IMR-90 (cell line): ENCODE measurements at regions not wholly inside any gene's neighbourhood (a gene's known extent, or its start where the extent isn't known, plus 50 kb on each side); places are given as distances from the start of the nearest gene placed in this dataset.

Experiments
- ATAC-seq: fragments of 200-7000 bp; cut with Tn5 transposase; 2 replicates; pipeline ENCODE4 v1.9.1; 2020; ENCODE audit warnings: low read depth, mild to moderate bottlenecking, moderate library complexity
- BruUV-seq: library from RNA; stranded (reverse); fragments of 400-500 nt; replicated peaks from 2 replicates; lab custom pipeline; 2021; lab: Mats Ljungman, UMichigan
- CTCF ChIA-PET: fragments of 300-600 bp; formaldehyde crosslinking; extraction: SDS; loops from one replicate; lab custom pipeline; 2021; ENCODE audit warnings: antibody characterized with exemption; lab: Yijun Ruan, JAX
- POLR2A ChIA-PET: fragments of 300-600 bp; sonication (Branson Sonifier 250); formaldehyde crosslinking; loops from one replicate; lab custom pipeline; 2022; ENCODE audit warnings: antibody characterized with exemption; ENCODE audit not compliant: unreplicated experiment; lab: Charles Lee
- DNase-seq: peaks from one replicate; pipeline ENCODE4 v3.0.0; 2013
- H2AFZ ChIP-seq: replicated peaks from 2 replicates; pipeline ENCODE3; 2013; ENCODE audit warnings: low read length, mild to moderate bottlenecking; ENCODE audit not compliant: poor library complexity
- H2AK5ac ChIP-seq: 2 replicates; pipeline ENCODE4 v1.6.1; 2013; ENCODE audit warnings: low read depth, low read length, inconsistent platforms
- H2AK9ac ChIP-seq: replicated peaks from 2 replicates; pipeline ENCODE3; 2013; ENCODE audit warnings: mild to moderate bottlenecking, low read depth, low read length, moderate library complexity; ENCODE audit not compliant: poor library complexity
- H2BK120ac ChIP-seq: 2 replicates; pipeline ENCODE4 v1.6.1; 2013; ENCODE audit warnings: low read depth, low read length, inconsistent platforms
- H2BK15ac ChIP-seq: 3 replicates; pipeline ENCODE4 v1.6.1; 2013; ENCODE audit warnings: low read depth, low read length, inconsistent platforms
- H2BK20ac ChIP-seq: 2 replicates; pipeline ENCODE4 v1.6.1; 2013; ENCODE audit warnings: low read depth, mild to moderate bottlenecking, inconsistent platforms, low read length, moderate library complexity
- H2BK5ac ChIP-seq: 2 replicates; pipeline ENCODE4 v1.6.1; 2013; ENCODE audit warnings: mild to moderate bottlenecking, low read depth, low read length, inconsistent platforms; ENCODE audit not compliant: poor library complexity, severe bottlenecking
- H3K14ac ChIP-seq: replicated peaks from 2 replicates; pipeline ENCODE4 v1.6.1; 2013; ENCODE audit warnings: low read depth, low read length, inconsistent platforms
- H3K18ac ChIP-seq: 2 replicates; pipeline ENCODE4 v1.6.1; 2013; ENCODE audit warnings: low read depth, low read length, control low read depth
- H3K23ac ChIP-seq: 2 replicates; pipeline ENCODE4 v1.6.1; 2013; ENCODE audit warnings: low read depth, low read length, inconsistent platforms
- H3K27ac ChIP-seq: 2 replicates; pipeline ENCODE4 v1.5.1; 2013; ENCODE audit warnings: mild to moderate bottlenecking, control low read depth, low read length; ENCODE audit not compliant: insufficient read depth
- H3K27me3 ChIP-seq: 2 replicates; pipeline ENCODE4 v1.6.1; 2013; ENCODE audit warnings: low read length; ENCODE audit not compliant: control insufficient read depth, insufficient read depth
- H3K36me3 ChIP-seq: 2 replicates; pipeline ENCODE4 v1.6.1; 2013; ENCODE audit warnings: low read length, mixed read lengths; ENCODE audit not compliant: control insufficient read depth, insufficient read depth
- H3K4ac ChIP-seq: 2 replicates; pipeline ENCODE4 v1.6.1; 2013; ENCODE audit warnings: low read depth, low read length, inconsistent platforms
- H3K4me1 ChIP-seq: 2 replicates; pipeline ENCODE4 v1.6.1; 2013; ENCODE audit warnings: low read length, mixed read lengths; ENCODE audit not compliant: control insufficient read depth, insufficient read depth
- H3K4me2 ChIP-seq: 2 replicates; pipeline ENCODE4 v1.6.1; 2013; ENCODE audit warnings: low read depth, mild to moderate bottlenecking, control low read depth, low read length, moderate library complexity
- H3K4me3 ChIP-seq: 2 replicates; pipeline ENCODE4 v1.5.1; 2013; ENCODE audit warnings: low read depth, mild to moderate bottlenecking, control low read depth, low read length, moderate library complexity; ENCODE audit not compliant: insufficient read depth
- H3K56ac ChIP-seq: 2 replicates; pipeline ENCODE4 v1.6.1; 2013; ENCODE audit warnings: low read length, inconsistent platforms; ENCODE audit not compliant: insufficient read depth; ENCODE audit errors: extremely low read depth
- H3K79me1 ChIP-seq, 2 experiments: 2 replicates each; pipeline ENCODE4 v1.6.1; 2013; ENCODE audit warnings: low read length in 2 of 2, inconsistent platforms in 1 of 2, low read depth in 1 of 2
- H3K9ac ChIP-seq: 2 replicates; pipeline ENCODE4 v1.6.1; 2013; ENCODE audit warnings: low read depth, low read length, control low read depth
- H3K9me1 ChIP-seq: 2 replicates; pipeline ENCODE4 v1.6.1; 2013; ENCODE audit warnings: low read length, inconsistent platforms; ENCODE audit not compliant: insufficient read depth
- H3K9me3 ChIP-seq: 2 replicates; pipeline ENCODE4 v1.6.1; 2013; ENCODE audit warnings: low read length; ENCODE audit not compliant: control insufficient read depth, insufficient read depth
- H4K20me1 ChIP-seq: 2 replicates; pipeline ENCODE4 v1.6.1; 2013; ENCODE audit warnings: low read length, inconsistent platforms; ENCODE audit not compliant: insufficient read depth
- H4K5ac ChIP-seq: 2 replicates; pipeline ENCODE4 v1.6.1; 2013; ENCODE audit warnings: mild to moderate bottlenecking, low read depth, low read length, control low read depth
- H4K8ac ChIP-seq, 2 experiments: 2 replicates each; pipeline ENCODE4 v1.6.1; 2013; ENCODE audit warnings: low read depth in 2 of 2, low read length in 2 of 2, control low read depth in 1 of 2, inconsistent platforms in 1 of 2
- H4K91ac ChIP-seq: 2 replicates; pipeline ENCODE4 v1.6.1; 2013; ENCODE audit warnings: low read depth, low read length, inconsistent platforms; ENCODE audit not compliant: insufficient read depth
- BHLHE40 ChIP-seq: fragments of 150-350 bp; IDR thresholded peaks from 2 replicates; pipeline ENCODE4 v1.6.1; 2016; ENCODE audit warnings: mild to moderate bottlenecking, low read depth, low read length
- CHD1 ChIP-seq: IDR thresholded peaks from 2 replicates; pipeline ENCODE4 v1.6.1; 2012; ENCODE audit warnings: low read depth, low read length, improper control_type of control experiment
- FOS ChIP-seq: fragments of 150-350 bp; IDR thresholded peaks from 2 replicates; pipeline ENCODE4 v1.6.1; 2016; ENCODE audit warnings: low read depth, low read length
- MAFK ChIP-seq: IDR thresholded peaks from 2 replicates; pipeline ENCODE4 v1.6.1; 2012; ENCODE audit warnings: low read depth, low read length, improper control_type of control experiment
- MAZ ChIP-seq: IDR thresholded peaks from 2 replicates; pipeline ENCODE4 v1.6.1; 2012; ENCODE audit warnings: low read depth, mild to moderate bottlenecking, low read length, improper control_type of control experiment, moderate library complexity, borderline replicate concordance
- MXI1 ChIP-seq: IDR thresholded peaks from 2 replicates; pipeline ENCODE4 v1.6.1; 2012; ENCODE audit warnings: low read depth, mild to moderate bottlenecking, low read length, moderate library complexity, borderline replicate concordance
- NFE2L2 ChIP-seq: fragments of 150-350 bp; IDR thresholded peaks from 2 replicates; pipeline ENCODE4 v1.6.1; 2016; ENCODE audit warnings: low read depth, mild to moderate bottlenecking, low read length
- POLR2A ChIP-seq: IDR thresholded peaks from 2 replicates; pipeline ENCODE4 v1.6.1; 2012; ENCODE audit warnings: mild to moderate bottlenecking, low read depth, low read length
- RAD21 ChIP-seq: IDR thresholded peaks from 2 replicates; pipeline ENCODE4 v1.6.1; 2012; ENCODE audit warnings: low read length, improper control_type of control experiment
- RCOR1 ChIP-seq: IDR thresholded peaks from 2 replicates; pipeline ENCODE4 v1.6.1; 2012; ENCODE audit warnings: mild to moderate bottlenecking, low read length, improper control_type of control experiment; ENCODE audit not compliant: insufficient replicate concordance
- RFX5 ChIP-seq: IDR thresholded peaks from 2 replicates; pipeline ENCODE4 v1.8.0; 2012; ENCODE audit warnings: low read depth, mild to moderate bottlenecking, low read length, moderate library complexity
- SMC3 ChIP-seq: fragments of 150-350 bp; IDR thresholded peaks from 2 replicates; pipeline ENCODE4 v1.6.1; 2016; ENCODE audit warnings: low read depth, mild to moderate bottlenecking, antibody characterized with exemption, low read length, moderate library complexity
- WGBS, 2 experiments: methylation state at CpG; one replicate each; pipeline versions ENCODE4 v1.1.5 to v1.1.7; 2013; ENCODE audit warnings: missing lambda C conversion rate in 2 of 2; ENCODE audit not compliant: insufficient read length in 1 of 2; ENCODE audit errors: extremely low coverage in 2 of 2; 5-methylcytosine and 5-hydroxymethylcytosine counted together
- dilution Hi-C: fragments of 300-500 bp; cut with HindIII; formaldehyde crosslinking; loops from one replicate; pipeline ENCODE4 v1.14.3; 2018; ENCODE audit warnings: low sequenced_read_pairs; ENCODE audit not compliant: unreplicated experiment
- in situ Hi-C: fragments of 300-500 bp; cut with MboI; formaldehyde crosslinking; loops from 3 replicates; pipeline ENCODE4 v1.14.3; 2019; ENCODE audit warnings: low sequenced_read_pairs, inconsistent platforms, mixed read lengths
- intact Hi-C: fragments of 100-400 bp; cut with micrococcal nuclease; formaldehyde crosslinking; loops from 2 replicates; pipeline ENCODE4 v1.10.0; 2022
- TF ChIP-seq, protein P1 (sequence below): fragments of 150-350 bp; IDR thresholded peaks from 2 replicates; pipeline ENCODE4 v1.6.1; 2016; ENCODE audit warnings: low read depth, mild to moderate bottlenecking, low read length, moderate library complexity, borderline replicate concordance
- TF ChIP-seq, protein P2 (sequence below): conservative IDR thresholded peaks from 2 replicates; pipeline ENCODE4 v1.5.1; 2012; ENCODE audit warnings: mild to moderate bottlenecking, low read depth, low read length, improper control_type of control experiment
- TF ChIP-seq, protein P3 (sequence below): fragments of 150-350 bp; IDR thresholded peaks from 2 replicates; pipeline ENCODE4 v1.6.1; 2017; ENCODE audit warnings: mild to moderate bottlenecking, antibody characterized with exemption, low read length, low read depth

DNA sequence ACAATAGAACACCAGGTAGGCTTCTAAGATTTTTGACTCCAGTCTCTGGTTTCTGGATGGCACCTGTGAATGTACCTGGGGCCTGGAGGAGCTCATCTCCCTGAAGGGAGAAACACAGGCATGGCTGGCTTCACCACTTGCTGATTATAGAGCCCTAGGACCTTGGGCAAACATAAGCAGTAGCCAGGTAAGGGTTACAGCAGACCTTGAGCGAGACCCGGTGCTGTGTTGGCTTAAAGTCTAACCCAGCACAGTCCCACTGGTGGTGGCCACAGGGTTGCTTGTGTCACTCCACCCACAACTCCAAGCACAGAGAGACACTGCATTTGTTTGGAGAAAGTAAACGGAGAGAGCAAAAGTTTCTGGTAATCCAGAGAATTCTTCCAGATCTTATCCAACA is 104.7 kb upstream of the SPOPL start:
- no peak overlapping the region for H3K14ac ChIP-seq
- H3K79me1 ChIP-seq = no peaks in the 10 kb centered on the region
- H3K9me1 ChIP-seq = no peaks in the 10 kb centered on the region; the same call in 1 of the 2 replicates
- dilution Hi-C loops (no loop called here), in situ Hi-C loops (no loop called here), intact Hi-C loops (no loop called here)
- H4K5ac ChIP-seq = no peak overlapping the region
- no peak for DNase-seq
- no peak overlapping the region for H2BK5ac ChIP-seq
- H2AK9ac ChIP-seq = no peak overlapping the region
- H3K4me2 ChIP-seq = no peak overlapping the region
- no peak overlapping the region for H2BK15ac ChIP-seq
- no peak overlapping the region for H3K18ac ChIP-seq
- ChIA-PET CTCF (no interaction called here), POLR2A (no interaction called here)
- no peak overlapping the region for H3K56ac ChIP-seq
- no CpG with 5 or more reads among the region's 3 CpGs for WGBS, 2 experiments
- H2AK5ac ChIP-seq = no peak overlapping the region
- H3K23ac ChIP-seq = no peak overlapping the region
- no peaks in the 10 kb centered on the region for H3K9me3 ChIP-seq
- H3K4me1 ChIP-seq = no peaks in the 10 kb centered on the region
- no peak overlapping the region for H3K4me3 ChIP-seq
- H2BK20ac ChIP-seq = no peak overlapping the region
- no peaks in the 10 kb centered on the region for H3K27me3 ChIP-seq
- no peak overlapping the region for H2AFZ ChIP-seq
- no peak overlapping the region for H3K27ac ChIP-seq
- no peak overlapping the region for H4K8ac ChIP-seq
- H3K9ac ChIP-seq = no peak overlapping the region
- TF ChIP-seq MAZ (no peak), RFX5 (no peak), NFE2L2 (no peak), SMC3 (no peak), POLR2A (no peak), MAFK (no peak), CHD1 (no peak), RAD21 (no peak), MXI1 (no peak), BHLHE40 (no peak), FOS (no peak), RCOR1 (no peak)
- TF ChIP-seq, protein P1, sequence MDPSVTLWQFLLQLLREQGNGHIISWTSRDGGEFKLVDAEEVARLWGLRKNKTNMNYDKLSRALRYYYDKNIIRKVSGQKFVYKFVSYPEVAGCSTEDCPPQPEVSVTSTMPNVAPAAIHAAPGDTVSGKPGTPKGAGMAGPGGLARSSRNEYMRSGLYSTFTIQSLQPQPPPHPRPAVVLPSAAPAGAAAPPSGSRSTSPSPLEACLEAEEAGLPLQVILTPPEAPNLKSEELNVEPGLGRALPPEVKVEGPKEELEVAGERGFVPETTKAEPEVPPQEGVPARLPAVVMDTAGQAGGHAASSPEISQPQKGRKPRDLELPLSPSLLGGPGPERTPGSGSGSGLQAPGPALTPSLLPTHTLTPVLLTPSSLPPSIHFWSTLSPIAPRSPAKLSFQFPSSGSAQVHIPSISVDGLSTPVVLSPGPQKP = no peak
- TF ChIP-seq, protein P2, sequence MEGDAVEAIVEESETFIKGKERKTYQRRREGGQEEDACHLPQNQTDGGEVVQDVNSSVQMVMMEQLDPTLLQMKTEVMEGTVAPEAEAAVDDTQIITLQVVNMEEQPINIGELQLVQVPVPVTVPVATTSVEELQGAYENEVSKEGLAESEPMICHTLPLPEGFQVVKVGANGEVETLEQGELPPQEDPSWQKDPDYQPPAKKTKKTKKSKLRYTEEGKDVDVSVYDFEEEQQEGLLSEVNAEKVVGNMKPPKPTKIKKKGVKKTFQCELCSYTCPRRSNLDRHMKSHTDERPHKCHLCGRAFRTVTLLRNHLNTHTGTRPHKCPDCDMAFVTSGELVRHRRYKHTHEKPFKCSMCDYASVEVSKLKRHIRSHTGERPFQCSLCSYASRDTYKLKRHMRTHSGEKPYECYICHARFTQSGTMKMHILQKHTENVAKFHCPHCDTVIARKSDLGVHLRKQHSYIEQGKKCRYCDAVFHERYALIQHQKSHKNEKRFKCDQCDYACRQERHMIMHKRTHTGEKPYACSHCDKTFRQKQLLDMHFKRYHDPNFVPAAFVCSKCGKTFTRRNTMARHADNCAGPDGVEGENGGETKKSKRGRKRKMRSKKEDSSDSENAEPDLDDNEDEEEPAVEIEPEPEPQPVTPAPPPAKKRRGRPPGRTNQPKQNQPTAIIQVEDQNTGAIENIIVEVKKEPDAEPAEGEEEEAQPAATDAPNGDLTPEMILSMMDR = no peak
- TF ChIP-seq, protein P3, sequence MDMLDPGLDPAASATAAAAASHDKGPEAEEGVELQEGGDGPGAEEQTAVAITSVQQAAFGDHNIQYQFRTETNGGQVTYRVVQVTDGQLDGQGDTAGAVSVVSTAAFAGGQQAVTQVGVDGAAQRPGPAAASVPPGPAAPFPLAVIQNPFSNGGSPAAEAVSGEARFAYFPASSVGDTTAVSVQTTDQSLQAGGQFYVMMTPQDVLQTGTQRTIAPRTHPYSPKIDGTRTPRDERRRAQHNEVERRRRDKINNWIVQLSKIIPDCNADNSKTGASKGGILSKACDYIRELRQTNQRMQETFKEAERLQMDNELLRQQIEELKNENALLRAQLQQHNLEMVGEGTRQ = no peak
- no peak overlapping the region for H2BK120ac ChIP-seq
- H4K20me1 ChIP-seq = no peaks in the 10 kb centered on the region
- H4K91ac ChIP-seq = no peak overlapping the region
- no peaks in the 10 kb centered on the region for H3K36me3 ChIP-seq
- no peak overlapping the region for H3K4ac ChIP-seq
- BruUV-seq = no TSS peak
- no peak for ATAC-seq
